ENCODE measurements at regions not wholly inside any gene's neighbourhood (a gene's known extent, or its start where the extent isn't known, plus 50 kb on each side); places are given as distances from the start of the nearest gene placed in this dataset.

GRCh38 chr10:35780970-35781642, 139.0 kb upstream of the FZD8 start:
- TF ChIP-seq, protein P1, sequence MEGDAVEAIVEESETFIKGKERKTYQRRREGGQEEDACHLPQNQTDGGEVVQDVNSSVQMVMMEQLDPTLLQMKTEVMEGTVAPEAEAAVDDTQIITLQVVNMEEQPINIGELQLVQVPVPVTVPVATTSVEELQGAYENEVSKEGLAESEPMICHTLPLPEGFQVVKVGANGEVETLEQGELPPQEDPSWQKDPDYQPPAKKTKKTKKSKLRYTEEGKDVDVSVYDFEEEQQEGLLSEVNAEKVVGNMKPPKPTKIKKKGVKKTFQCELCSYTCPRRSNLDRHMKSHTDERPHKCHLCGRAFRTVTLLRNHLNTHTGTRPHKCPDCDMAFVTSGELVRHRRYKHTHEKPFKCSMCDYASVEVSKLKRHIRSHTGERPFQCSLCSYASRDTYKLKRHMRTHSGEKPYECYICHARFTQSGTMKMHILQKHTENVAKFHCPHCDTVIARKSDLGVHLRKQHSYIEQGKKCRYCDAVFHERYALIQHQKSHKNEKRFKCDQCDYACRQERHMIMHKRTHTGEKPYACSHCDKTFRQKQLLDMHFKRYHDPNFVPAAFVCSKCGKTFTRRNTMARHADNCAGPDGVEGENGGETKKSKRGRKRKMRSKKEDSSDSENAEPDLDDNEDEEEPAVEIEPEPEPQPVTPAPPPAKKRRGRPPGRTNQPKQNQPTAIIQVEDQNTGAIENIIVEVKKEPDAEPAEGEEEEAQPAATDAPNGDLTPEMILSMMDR (conservative IDR thresholded peaks at IDR 0.05 in 1 of 2, IDR thresholded peaks at IDR 0.05 in 1 of 2; ENCODE audit: low read depth in 1 of 2, low read length in 2 of 2) = no peak
- TF ChIP-seq EZH2 (IDR thresholded peaks at IDR 0.05; ENCODE audit: low read length, missing control alignments) = no peak

Measured in fibroblast of lung (primary cell).